SK-N-MC (cell line): ENCODE measurements at regions not wholly inside any gene's neighbourhood (a gene's known extent, or its start where the extent isn't known, plus 50 kb on each side); places are given as distances from the start of the nearest gene placed in this dataset.

Experiments
- EZH2 ChIP-seq: fragments of 200-600 bp; sonication (generic); IDR thresholded peaks from one replicate; pipeline ENCODE4 v1.6.1; 2017; ENCODE audit warnings: antibody characterized with exemption
- FOXP2 ChIP-seq: optimal IDR thresholded peaks from 2 replicates; pipeline ENCODE3; 2011; ENCODE audit warnings: mild to moderate bottlenecking, moderate library complexity; ENCODE audit not compliant: insufficient read depth; ENCODE audit errors: extremely low read length, control extremely low read depth
- POLR2AphosphoS5 ChIP-seq: IDR thresholded peaks from 2 replicates; pipeline ENCODE4 v1.6.1; 2012; ENCODE audit warnings: mild to moderate bottlenecking, low read depth, low read length, borderline replicate concordance

- no peak for TF ChIP-seq POLR2AphosphoS5
- no peak for TF ChIP-seq EZH2
- no peak for TF ChIP-seq FOXP2
Measured at GRCh38 chr10:91035650-91036292, 114.9 kb upstream of the ANKRD1 start.
